HG03521 (cell line): ENCODE measurements at regions not wholly inside any gene's neighbourhood (a gene's known extent, or its start where the extent isn't known, plus 50 kb on each side); places are given as distances from the start of the nearest gene placed in this dataset.

Source experiments
- ATAC-seq: cut with Tn5 transposase; IDR thresholded peaks from one replicate; pipeline ENCODE4 v1.9.1; 2021; ENCODE audit warnings: mild to moderate bottlenecking, moderate library complexity; ENCODE audit not compliant: unreplicated experiment

GRCh38 chr10:33126742-33127141, 168.7 kb upstream of the ITGB1 start:
- ATAC-seq = no peak

- ATAC-seq = no peak
Observed at GRCh38 chr10:33125522-33126517, 167.8 kb upstream of the ITGB1 start.

GRCh38 chr10:33125111-33125510, 167.1 kb upstream of the ITGB1 start:
- ATAC-seq = no peak

GRCh38 chr10:33123680-33124079, 165.7 kb upstream of the ITGB1 start:
- no peak for ATAC-seq

GRCh38 chr10:33122014-33122809, 164.2 kb upstream of the ITGB1 start:
- no peak for ATAC-seq

- no peak for ATAC-seq
Observed at GRCh38 chr10:33120700-33121099, 162.7 kb upstream of the ITGB1 start.

GRCh38 chr10:33120275-33120674, 162.2 kb upstream of the ITGB1 start:
- ATAC-seq = no peak

GRCh38 chr10:33117816-33118215, 159.8 kb upstream of the ITGB1 start:
- ATAC-seq = no peak

- no peak for ATAC-seq
Observed at GRCh38 chr10:33117230-33117629, 159.2 kb upstream of the ITGB1 start.

GRCh38 chr10:33115738-33116719, 158.0 kb upstream of the ITGB1 start:
- no peak for ATAC-seq

GRCh38 chr10:33114451-33114952, 156.5 kb upstream of the ITGB1 start:
- ATAC-seq = no peak

GRCh38 chr10:33113466-33113865, 155.4 kb upstream of the ITGB1 start:
- no peak for ATAC-seq

GRCh38 chr10:33112831-33113455, 154.9 kb upstream of the ITGB1 start:
- ATAC-seq = no peak

GRCh38 chr10:33111488-33112051, 153.5 kb upstream of the ITGB1 start:
- ATAC-seq = no peak

GRCh38 chr10:33109788-33110469, 151.9 kb upstream of the ITGB1 start:
- no peak for ATAC-seq

GRCh38 chr10:33109384-33109783, 151.4 kb upstream of the ITGB1 start:
- ATAC-seq = no peak

- ATAC-seq = no peak
Observed at GRCh38 chr10:33107953-33108352, 149.9 kb upstream of the ITGB1 start.

- ATAC-seq = no peak
Observed at GRCh38 chr10:33106767-33107166, 148.7 kb upstream of the ITGB1 start.

GRCh38 chr10:33103863-33104379, 145.9 kb upstream of the ITGB1 start:
- ATAC-seq = no peak
